Mesendoderm (in vitro differentiated cells): ENCODE measurements at regions not wholly inside any gene's neighbourhood (a gene's known extent, or its start where the extent isn't known, plus 50 kb on each side); places are given as distances from the start of the nearest gene placed in this dataset.

Experiments
- DNase-seq: peaks from one replicate; pipeline ENCODE4 v3.0.0; 2013
- H2AK5ac ChIP-seq: 2 replicates; pipeline ENCODE4 v1.6.1; 2013; ENCODE audit warnings: low read length, inconsistent platforms
- H2BK120ac ChIP-seq: 2 replicates; pipeline ENCODE4 v1.6.1; 2013; ENCODE audit warnings: low read depth, mild to moderate bottlenecking, low read length, moderate library complexity, mixed read lengths
- H2BK15ac ChIP-seq: replicated peaks from 2 replicates; pipeline ENCODE4 v1.6.1; 2013; ENCODE audit warnings: low read depth, mild to moderate bottlenecking, moderate library complexity
- H2BK5ac ChIP-seq: 2 replicates; pipeline ENCODE4 v1.6.1; 2013; ENCODE audit warnings: low read length, inconsistent platforms
- H3K18ac ChIP-seq: 2 replicates; pipeline ENCODE4 v1.6.1; 2013; ENCODE audit warnings: mild to moderate bottlenecking, low read length, mixed read lengths
- H3K23ac ChIP-seq: one replicate; pipeline ENCODE4 v1.6.1; 2013; ENCODE audit warnings: low read length
- H3K27ac ChIP-seq: 2 replicates; pipeline ENCODE4 v1.5.1; 2013; ENCODE audit warnings: low read depth, mild to moderate bottlenecking, inconsistent platforms, low read length, moderate library complexity
- H3K27me3 ChIP-seq: 2 replicates; pipeline ENCODE4 v1.6.1; 2013; ENCODE audit warnings: low read length, control low read depth, mild to moderate bottlenecking, inconsistent platforms; ENCODE audit not compliant: insufficient read depth, poor library complexity
- H3K36me3 ChIP-seq: 2 replicates; pipeline ENCODE4 v1.6.1; 2013; ENCODE audit warnings: low read length, inconsistent platforms; ENCODE audit not compliant: control insufficient read depth, insufficient read depth
- H3K4ac ChIP-seq: one replicate; pipeline ENCODE4 v1.6.1; 2013; ENCODE audit warnings: low read depth, mild to moderate bottlenecking, low read length, moderate library complexity
- H3K4me1 ChIP-seq: 2 replicates; pipeline ENCODE4 v1.6.1; 2013; ENCODE audit warnings: low read depth, low read length, inconsistent platforms; ENCODE audit not compliant: control insufficient read depth
- H3K4me2 ChIP-seq: 2 replicates; pipeline ENCODE4 v1.6.1; 2013; ENCODE audit warnings: low read length
- H3K4me3 ChIP-seq: 2 replicates; pipeline ENCODE4 v1.5.1; 2013; ENCODE audit warnings: mild to moderate bottlenecking, low read length
- H3K56ac ChIP-seq: one replicate; pipeline ENCODE4 v1.6.1; 2013; ENCODE audit warnings: low read length
- H3K79me1 ChIP-seq: 2 replicates; pipeline ENCODE4 v1.6.1; 2013; ENCODE audit warnings: low read length, inconsistent platforms
- H3K79me2 ChIP-seq: 2 replicates; pipeline ENCODE4 v1.6.1; 2013; ENCODE audit warnings: mild to moderate bottlenecking, low read length; ENCODE audit not compliant: control insufficient read depth, insufficient read depth
- H3K9ac ChIP-seq: 2 replicates; pipeline ENCODE4 v1.6.1; 2013; ENCODE audit warnings: low read length, inconsistent platforms
- H4K5ac ChIP-seq: one replicate; pipeline ENCODE4 v1.6.1; 2013; ENCODE audit warnings: low read length
- H4K8ac ChIP-seq: one replicate; pipeline ENCODE4 v1.6.1; 2013; ENCODE audit warnings: low read depth, mild to moderate bottlenecking, control low read depth, low read length, moderate library complexity
- WGBS: extraction: QIAGEN DNeasy Blood & Tissue Kit; methylation state at CpG from one replicate; pipeline ENCODE4 v1.1.7; 2013; ENCODE audit warnings: low lambda C conversion rate, missing lambda C conversion rate; ENCODE audit not compliant: insufficient coverage; ENCODE audit errors: extremely low coverage; 5-methylcytosine and 5-hydroxymethylcytosine counted together

DNA sequence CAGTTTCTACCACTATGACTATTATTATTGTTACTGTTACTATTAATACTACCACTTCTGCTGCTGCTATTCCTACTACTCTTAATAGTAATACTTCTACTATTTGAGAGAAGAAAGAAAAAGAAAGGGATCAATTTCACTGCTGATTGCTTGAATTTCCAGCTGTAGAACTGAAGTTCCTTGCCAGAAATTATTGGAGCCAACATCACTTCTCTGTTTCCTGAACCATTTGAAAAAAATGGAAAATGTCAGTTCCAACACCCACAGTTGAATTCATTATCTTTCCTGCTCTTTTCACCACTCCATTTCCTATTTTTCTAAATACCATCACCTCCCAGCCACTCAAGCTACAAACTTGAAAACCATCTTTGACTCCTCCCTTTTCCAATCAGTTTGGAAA lies 54.1 kb upstream of the PIK3C2G start:
- no peak overlapping the region for H3K9ac ChIP-seq
- no peaks in the 10 kb centered on the region for H3K79me1 ChIP-seq
- no peak overlapping the region for H3K18ac ChIP-seq
- H3K27ac ChIP-seq = no peak overlapping the region
- H2BK15ac ChIP-seq = no peak overlapping the region
- H3K4me1 ChIP-seq = no peaks in the 10 kb centered on the region
- H2BK5ac ChIP-seq = no peak overlapping the region
- no peak overlapping the region for H3K56ac ChIP-seq
- H3K23ac ChIP-seq = no peak overlapping the region
- no peak overlapping the region for H2BK120ac ChIP-seq
- no peaks in the 10 kb centered on the region for H3K36me3 ChIP-seq
- no peak overlapping the region for H3K4me3 ChIP-seq
- no peak overlapping the region for H4K5ac ChIP-seq
- H3K4ac ChIP-seq = no peak overlapping the region
- no peaks in the 10 kb centered on the region for H3K27me3 ChIP-seq
- H3K79me2 ChIP-seq = no peaks in the 10 kb centered on the region
- no peak overlapping the region for H3K4me2 ChIP-seq
- H4K8ac ChIP-seq = no peak overlapping the region
- H2AK5ac ChIP-seq = no peak overlapping the region
- no peak for DNase-seq

GRCh38 chr12:18206198-18206597 lies 55.1 kb upstream of the PIK3C2G start:
- Histone ChIP-seq H3K23ac (no peak overlapping the region), H3K9ac (no peak overlapping the region), H3K36me3 (no peaks in the 10 kb centered on the region), H3K18ac (no peak overlapping the region), H3K4me1 (no peaks in the 10 kb centered on the region), H3K4me2 (no peak overlapping the region), H2AK5ac (no peak overlapping the region), H2BK120ac (no peak overlapping the region), H3K4me3 (no peak overlapping the region), H4K8ac (no peak overlapping the region), H3K56ac (no peak overlapping the region), H3K79me1 (no peaks in the 10 kb centered on the region), H3K27ac (no peak overlapping the region), H4K5ac (no peak overlapping the region), H3K4ac (no peak overlapping the region), H2BK5ac (no peak overlapping the region), H2BK15ac (no peak overlapping the region), H3K79me2 (no peaks in the 10 kb centered on the region), H3K27me3 (no peaks in the 10 kb centered on the region)
- WGBS = no CpG with 5 or more reads among the region's 13 CpGs
- DNase-seq = no peak

GRCh38 chr12:18204053-18204452 lies 57.3 kb upstream of the PIK3C2G start:
- H3K4me2 ChIP-seq = no peak overlapping the region
- H3K9ac ChIP-seq = no peak overlapping the region
- no peak overlapping the region for H3K4ac ChIP-seq
- peak; percentile 17 for DNase-seq
- no peak overlapping the region for H3K56ac ChIP-seq
- no peak overlapping the region for H2AK5ac ChIP-seq
- H3K18ac ChIP-seq = no peak overlapping the region
- H3K4me3 ChIP-seq = no peak overlapping the region
- H2BK5ac ChIP-seq = no peak overlapping the region
- H3K4me1 ChIP-seq = no peaks in the 10 kb centered on the region
- no CpG with 5 or more reads among the region's 4 CpGs for WGBS
- no peak overlapping the region for H2BK15ac ChIP-seq
- H2BK120ac ChIP-seq = no peak overlapping the region
- no peaks in the 10 kb centered on the region for H3K36me3 ChIP-seq
- H3K23ac ChIP-seq = no peak overlapping the region
- no peak overlapping the region for H3K27ac ChIP-seq
- no peaks in the 10 kb centered on the region for H3K79me1 ChIP-seq
- no peaks in the 10 kb centered on the region for H3K79me2 ChIP-seq
- H4K5ac ChIP-seq = no peak overlapping the region
- no peaks in the 10 kb centered on the region for H3K27me3 ChIP-seq
- H4K8ac ChIP-seq = no peak overlapping the region

DNA sequence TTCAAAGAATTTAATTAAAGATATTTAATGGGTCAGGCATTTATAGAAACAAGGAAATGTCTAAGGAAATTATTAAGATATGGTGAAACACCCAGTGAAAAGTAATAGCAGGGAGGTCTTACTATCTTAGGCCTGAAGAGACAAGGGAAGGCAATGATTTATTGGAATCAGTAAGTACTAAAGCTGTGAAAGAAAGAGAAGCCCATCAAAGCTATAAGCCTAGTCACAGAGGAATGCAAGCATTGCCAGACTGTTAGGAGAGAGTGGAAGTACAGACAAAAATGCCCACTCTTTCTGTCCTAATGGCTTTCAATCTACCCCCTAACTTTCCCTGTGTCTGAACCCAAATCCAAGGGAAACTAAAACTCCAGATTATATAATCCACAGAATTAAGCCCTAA lies 69.2 kb upstream of the PIK3C2G start:
- Histone ChIP-seq H3K79me1 (no peaks in the 10 kb centered on the region), H4K5ac (no peak overlapping the region), H3K56ac (no peak overlapping the region), H2BK5ac (no peak overlapping the region), H3K27ac (no peak overlapping the region), H4K8ac (no peak overlapping the region), H3K4me2 (no peak overlapping the region), H3K4ac (no peak overlapping the region), H3K27me3 (no peaks in the 10 kb centered on the region), H3K4me1 (no peaks in the 10 kb centered on the region), H3K18ac (no peak overlapping the region), H2AK5ac (no peak overlapping the region), H2BK120ac (no peak overlapping the region), H3K79me2 (no peaks in the 10 kb centered on the region), H3K9ac (no peak overlapping the region), H2BK15ac (no peak overlapping the region), H3K23ac (no peak overlapping the region), H3K36me3 (no peaks in the 10 kb centered on the region), H3K4me3 (no peak overlapping the region)
- no peak for DNase-seq

- H4K8ac ChIP-seq = no peak overlapping the region
- H3K9ac ChIP-seq = no peak overlapping the region
- H3K4me1 ChIP-seq = no peaks in the 10 kb centered on the region
- H3K18ac ChIP-seq = no peak overlapping the region
- H3K56ac ChIP-seq = no peak overlapping the region
- no CpG with 5 or more reads among the region's 2 CpGs for WGBS
- no peak overlapping the region for H3K4me3 ChIP-seq
- no peak for DNase-seq
- no peak overlapping the region for H2AK5ac ChIP-seq
- no peaks in the 10 kb centered on the region for H3K27me3 ChIP-seq
- H2BK15ac ChIP-seq = no peak overlapping the region
- no peaks in the 10 kb centered on the region for H3K36me3 ChIP-seq
- no peaks in the 10 kb centered on the region for H3K79me1 ChIP-seq
- H3K4me2 ChIP-seq = no peak overlapping the region
- H2BK120ac ChIP-seq = no peak overlapping the region
- no peak overlapping the region for H4K5ac ChIP-seq
- H3K27ac ChIP-seq = no peak overlapping the region
- H2BK5ac ChIP-seq = no peak overlapping the region
- no peaks in the 10 kb centered on the region for H3K79me2 ChIP-seq
- H3K23ac ChIP-seq = no peak overlapping the region
- no peak overlapping the region for H3K4ac ChIP-seq
Observed at GRCh38 chr12:18183141-18183540, 78.2 kb upstream of the PIK3C2G start.

DNA sequence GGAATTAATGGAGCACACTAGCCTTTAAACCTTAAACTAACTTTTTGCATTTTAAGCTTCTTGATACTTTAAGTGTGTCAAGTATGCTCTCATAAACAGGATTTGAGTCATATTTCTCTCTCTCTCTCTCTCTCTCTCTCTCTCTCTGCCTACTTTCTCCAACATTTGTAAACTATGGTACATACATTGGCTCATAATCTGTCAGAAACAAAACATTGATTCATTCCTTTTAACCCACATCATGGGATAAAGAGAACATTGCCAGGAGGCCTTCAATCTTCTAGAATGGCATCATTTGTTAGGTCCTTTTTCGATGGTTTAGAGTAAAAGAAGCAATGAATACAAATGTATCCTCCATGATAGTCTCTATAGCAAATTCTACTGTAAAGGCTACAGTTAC lies 81.6 kb upstream of the RERGL start:
- H3K18ac ChIP-seq = no peak overlapping the region
- DNase-seq = no peak
- no peaks in the 10 kb centered on the region for H3K27me3 ChIP-seq
- H3K9ac ChIP-seq = no peak overlapping the region
- no peaks in the 10 kb centered on the region for H3K79me1 ChIP-seq
- no peaks in the 10 kb centered on the region for H3K79me2 ChIP-seq
- no peak overlapping the region for H3K4me2 ChIP-seq
- no peak overlapping the region for H4K5ac ChIP-seq
- H3K56ac ChIP-seq = no peak overlapping the region
- H2BK15ac ChIP-seq = no peak overlapping the region
- H3K23ac ChIP-seq = no peak overlapping the region
- no peak overlapping the region for H2AK5ac ChIP-seq
- H3K27ac ChIP-seq = no peak overlapping the region
- H3K4me3 ChIP-seq = no peak overlapping the region
- H2BK120ac ChIP-seq = no peak overlapping the region
- H3K4me1 ChIP-seq = no peaks in the 10 kb centered on the region
- H2BK5ac ChIP-seq = no peak overlapping the region
- no CpG with 5 or more reads among the region's 1 CpG for WGBS
- no peaks in the 10 kb centered on the region for H3K36me3 ChIP-seq
- H4K8ac ChIP-seq = no peak overlapping the region
- H3K4ac ChIP-seq = no peak overlapping the region
